ENCODE measurements at regions not wholly inside any gene's neighbourhood (a gene's known extent, or its start where the extent isn't known, plus 50 kb on each side); places are given as distances from the start of the nearest gene placed in this dataset.

DNA sequence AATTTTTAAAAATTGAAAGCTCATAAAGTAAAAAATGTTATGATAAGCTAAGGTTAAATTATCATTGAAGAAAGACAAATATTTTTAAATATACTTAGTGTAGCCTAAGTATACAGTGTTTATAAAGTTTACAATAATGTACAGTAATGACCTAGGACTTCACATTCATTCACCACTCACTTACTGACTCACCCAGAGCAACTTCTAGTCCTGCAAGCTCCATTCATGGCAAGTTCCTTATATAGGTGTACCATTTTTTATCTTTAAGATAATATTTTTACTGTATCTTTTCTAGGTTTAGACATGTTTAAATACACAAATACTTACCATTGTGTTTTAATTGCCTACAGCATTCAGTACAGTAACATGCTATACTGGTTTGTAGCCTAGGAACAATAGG, 112.3 kb upstream of the RADX start:
- no peak for DNase-seq (ENCODE audit: low spot score)

- DNase-seq (ENCODE audit: low spot score), result no peak
Measured at GRCh38 chrX:106510713-106511403, 100.9 kb upstream of the RADX start.

Small RNA genes in the stretch of these regions (small RNA-seq; reads per million reads assigned to genes)
- 0 reads per million in 2 experiments for gene AL133271.1
- 0 reads per million in 2 experiments for gene RF00019
